Spleen (tissue), 7 donors: ENCODE measurements at regions not wholly inside any gene's neighbourhood (a gene's known extent, or its start where the extent isn't known, plus 50 kb on each side); places are given as distances from the start of the nearest gene placed in this dataset.

Experiments
- POLR2A ChIP-seq, 3 donors: fragments of 450-650 bp; IDR thresholded peaks; one replicate each; pipeline ENCODE4 v1.5.1; 2017; ENCODE audit warnings: antibody characterized with exemption in 3 of 3, mild to moderate bottlenecking in 1 of 3
- POLR2AphosphoS5 ChIP-seq, 3 donors: sonication (generic); formaldehyde crosslinking; IDR thresholded peaks; one replicate each; pipeline ENCODE4 v1.5.1; 2017; ENCODE audit warnings: antibody characterized with exemption in 3 of 3
- TF ChIP-seq, protein P1 (sequence below), 11 experiments: fragments of 200-600 bp in 7 of 11; fragments of 450-650 bp in 4 of 11; sonication (generic) in 4 of 11; IDR thresholded peaks in 8 of 11; conservative IDR thresholded peaks in 3 of 11; 1 replicate in 7 of 11; 2 replicates in 4 of 11; pipeline versions ENCODE4 v1.4.0 to v1.8.0; 2016 to 2021; ENCODE audit warnings: antibody characterized with exemption in 11 of 11, inconsistent platforms in 4 of 11, mild to moderate bottlenecking in 1 of 11
- donor health status: DM: no; HTN: no; CAD: no; lungs with moderate emphysema.
- donor health status: DM: no; HTN: no; CAD: no.
- donor health status: DM: no; HTN: no; CAD: no.

DNA sequence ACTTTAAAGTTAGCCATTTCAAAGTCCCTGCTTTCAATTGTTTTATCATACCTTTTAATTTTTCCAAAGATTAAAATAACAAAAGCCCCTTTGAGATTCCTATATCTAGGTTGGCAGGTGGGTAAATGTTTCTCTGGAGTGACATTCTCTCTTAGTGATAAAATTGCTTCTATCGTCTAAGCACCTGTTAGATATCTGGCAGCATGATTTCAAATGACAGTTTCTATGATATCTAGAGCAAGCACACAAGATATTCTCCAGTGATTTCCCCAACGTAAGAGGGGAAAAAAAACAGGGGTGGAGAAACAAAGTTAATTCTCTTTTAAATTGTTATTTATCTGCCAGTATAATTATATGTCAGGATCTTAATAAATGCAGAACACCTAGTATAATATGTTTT is 610.2 kb downstream of the DSC3 start:
- TF ChIP-seq, protein P1, sequence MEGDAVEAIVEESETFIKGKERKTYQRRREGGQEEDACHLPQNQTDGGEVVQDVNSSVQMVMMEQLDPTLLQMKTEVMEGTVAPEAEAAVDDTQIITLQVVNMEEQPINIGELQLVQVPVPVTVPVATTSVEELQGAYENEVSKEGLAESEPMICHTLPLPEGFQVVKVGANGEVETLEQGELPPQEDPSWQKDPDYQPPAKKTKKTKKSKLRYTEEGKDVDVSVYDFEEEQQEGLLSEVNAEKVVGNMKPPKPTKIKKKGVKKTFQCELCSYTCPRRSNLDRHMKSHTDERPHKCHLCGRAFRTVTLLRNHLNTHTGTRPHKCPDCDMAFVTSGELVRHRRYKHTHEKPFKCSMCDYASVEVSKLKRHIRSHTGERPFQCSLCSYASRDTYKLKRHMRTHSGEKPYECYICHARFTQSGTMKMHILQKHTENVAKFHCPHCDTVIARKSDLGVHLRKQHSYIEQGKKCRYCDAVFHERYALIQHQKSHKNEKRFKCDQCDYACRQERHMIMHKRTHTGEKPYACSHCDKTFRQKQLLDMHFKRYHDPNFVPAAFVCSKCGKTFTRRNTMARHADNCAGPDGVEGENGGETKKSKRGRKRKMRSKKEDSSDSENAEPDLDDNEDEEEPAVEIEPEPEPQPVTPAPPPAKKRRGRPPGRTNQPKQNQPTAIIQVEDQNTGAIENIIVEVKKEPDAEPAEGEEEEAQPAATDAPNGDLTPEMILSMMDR (IDR thresholded peaks at IDR 0.05 in 8 of 11, conservative IDR thresholded peaks at IDR 0.05 in 3 of 11): no peak
- TF ChIP-seq POLR2A (IDR thresholded peaks at IDR 0.05) (no peak), POLR2AphosphoS5 (IDR thresholded peaks at IDR 0.05) (no peak)
